ENCODE measurements at regions not wholly inside any gene's neighbourhood (a gene's known extent, or its start where the extent isn't known, plus 50 kb on each side); places are given as distances from the start of the nearest gene placed in this dataset.

- Histone ChIP-seq H3K36me3 (no peaks in the 10 kb centered on the region), H3K9me3 (peaks cover 0 to 12% (median 6%) of the 10 kb centered on the region in 4 donors), H3K27me3 (no peaks in the 10 kb centered on the region), H3K27ac (replicated peaks in 1 of 4) (no peak overlapping the region), H3K4me3 (no peak overlapping the region), H3K4me1 (no peaks in the 10 kb centered on the region)
- DNase-seq (ENCODE audit: extremely low spot score): no peak
- intact Hi-C loops (cut with DNase I): no loop called here
- TF ChIP-seq POLR2AphosphoS5 (IDR thresholded peaks at IDR 0.05) (no peak), EP300 (IDR thresholded peaks at IDR 0.05) (no peak), POLR2A (IDR thresholded peaks at IDR 0.05; ENCODE audit: low read depth) (no peak)
- TF ChIP-seq, protein P1, sequence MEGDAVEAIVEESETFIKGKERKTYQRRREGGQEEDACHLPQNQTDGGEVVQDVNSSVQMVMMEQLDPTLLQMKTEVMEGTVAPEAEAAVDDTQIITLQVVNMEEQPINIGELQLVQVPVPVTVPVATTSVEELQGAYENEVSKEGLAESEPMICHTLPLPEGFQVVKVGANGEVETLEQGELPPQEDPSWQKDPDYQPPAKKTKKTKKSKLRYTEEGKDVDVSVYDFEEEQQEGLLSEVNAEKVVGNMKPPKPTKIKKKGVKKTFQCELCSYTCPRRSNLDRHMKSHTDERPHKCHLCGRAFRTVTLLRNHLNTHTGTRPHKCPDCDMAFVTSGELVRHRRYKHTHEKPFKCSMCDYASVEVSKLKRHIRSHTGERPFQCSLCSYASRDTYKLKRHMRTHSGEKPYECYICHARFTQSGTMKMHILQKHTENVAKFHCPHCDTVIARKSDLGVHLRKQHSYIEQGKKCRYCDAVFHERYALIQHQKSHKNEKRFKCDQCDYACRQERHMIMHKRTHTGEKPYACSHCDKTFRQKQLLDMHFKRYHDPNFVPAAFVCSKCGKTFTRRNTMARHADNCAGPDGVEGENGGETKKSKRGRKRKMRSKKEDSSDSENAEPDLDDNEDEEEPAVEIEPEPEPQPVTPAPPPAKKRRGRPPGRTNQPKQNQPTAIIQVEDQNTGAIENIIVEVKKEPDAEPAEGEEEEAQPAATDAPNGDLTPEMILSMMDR (IDR thresholded peaks at IDR 0.05): no peak
Observed at GRCh38 chr3:104536715-104537114, 830.0 kb upstream of the ALCAM start.

DNA sequence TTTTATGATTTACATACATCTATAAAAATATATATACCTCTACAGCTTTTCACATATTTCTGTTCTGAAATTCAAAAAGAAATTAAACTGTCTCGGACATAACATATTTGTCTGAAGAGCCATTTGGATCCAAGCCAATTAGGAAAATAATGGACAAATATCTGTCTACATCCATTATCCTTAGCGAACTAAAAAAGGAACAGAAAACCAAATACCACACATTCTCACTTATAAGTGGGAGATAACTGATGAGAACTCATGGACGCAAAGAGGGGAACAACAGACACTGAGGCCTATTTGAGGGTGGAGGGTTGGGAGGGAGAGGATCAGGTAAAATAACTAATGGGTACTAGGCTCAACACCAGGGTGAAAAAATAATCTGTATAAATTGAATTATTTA, 829.4 kb upstream of the ALCAM start:
- no peak for DNase-seq (ENCODE audit: extremely low spot score)

GRCh38 chr3:104546301-104546700, 820.4 kb upstream of the ALCAM start:
- H3K4me3 ChIP-seq: no peak overlapping the region
- 51% methylated on average over 3 of the region's 3 CpGs for WGBS
- DNase-seq (ENCODE audit: extremely low spot score): no peak
- no peak overlapping the region for H3K27ac ChIP-seq (replicated peaks in 1 of 4)
- no peaks in the 10 kb centered on the region for H3K27me3 ChIP-seq
- TF ChIP-seq, protein P1 (IDR thresholded peaks at IDR 0.05): no peak
- TF ChIP-seq EP300 (IDR thresholded peaks at IDR 0.05) (no peak), POLR2AphosphoS5 (IDR thresholded peaks at IDR 0.05) (no peak), POLR2A (IDR thresholded peaks at IDR 0.05; ENCODE audit: low read depth) (no peak)
- intact Hi-C loops (cut with DNase I): no loop called here
- H3K9me3 ChIP-seq: no peaks in the 10 kb centered on the region
- no peaks in the 10 kb centered on the region for H3K4me1 ChIP-seq
- no peaks in the 10 kb centered on the region for H3K36me3 ChIP-seq

More for the DNA sequence above, 829.4 kb upstream of the ALCAM start:
- intact Hi-C loops (cut with DNase I): no loop called here
- H3K4me3 ChIP-seq: no peak overlapping the region
- WGBS: 80% methylated on average over 3 of the region's 3 CpGs
- H3K27me3 ChIP-seq: no peaks in the 10 kb centered on the region
- H3K27ac ChIP-seq (replicated peaks in 1 of 4): no peak overlapping the region
- peaks cover 0 to 12% (median 3%) of the 10 kb centered on the region in 4 donors for H3K9me3 ChIP-seq
- H3K36me3 ChIP-seq: no peaks in the 10 kb centered on the region
- TF ChIP-seq POLR2A (IDR thresholded peaks at IDR 0.05; ENCODE audit: low read depth) (no peak), POLR2AphosphoS5 (IDR thresholded peaks at IDR 0.05) (no peak), EP300 (IDR thresholded peaks at IDR 0.05) (no peak)
- TF ChIP-seq, protein P1 (IDR thresholded peaks at IDR 0.05): no peak
- no peaks in the 10 kb centered on the region for H3K4me1 ChIP-seq

GRCh38 chr3:104547031-104547430, 819.7 kb upstream of the ALCAM start:
- H3K9me3 ChIP-seq: no peaks in the 10 kb centered on the region
- intact Hi-C loops (cut with DNase I): no loop called here
- no peaks in the 10 kb centered on the region for H3K4me1 ChIP-seq
- no peaks in the 10 kb centered on the region for H3K36me3 ChIP-seq
- no peaks in the 10 kb centered on the region for H3K27me3 ChIP-seq
- 55% methylated on average over 3 of the region's 3 CpGs for WGBS
- no peak overlapping the region for H3K4me3 ChIP-seq
- DNase-seq (ENCODE audit: extremely low spot score): no peak
- no peak overlapping the region for H3K27ac ChIP-seq (replicated peaks in 1 of 4)
- TF ChIP-seq, protein P1 (IDR thresholded peaks at IDR 0.05): no peak
- no peak for TF ChIP-seq POLR2AphosphoS5 (IDR thresholded peaks at IDR 0.05)
- no peak for TF ChIP-seq EP300 (IDR thresholded peaks at IDR 0.05)
- TF ChIP-seq POLR2A (IDR thresholded peaks at IDR 0.05; ENCODE audit: low read depth): no peak

- no peaks in the 10 kb centered on the region for H3K27me3 ChIP-seq
- no peak for TF ChIP-seq POLR2AphosphoS5 (IDR thresholded peaks at IDR 0.05)
- TF ChIP-seq, protein P1 (IDR thresholded peaks at IDR 0.05): no peak
- no peak for TF ChIP-seq EP300 (IDR thresholded peaks at IDR 0.05)
- TF ChIP-seq POLR2A (IDR thresholded peaks at IDR 0.05; ENCODE audit: low read depth): no peak
- no peak for DNase-seq (ENCODE audit: extremely low spot score)
- no peaks in the 10 kb centered on the region for H3K9me3 ChIP-seq
- no peak overlapping the region for H3K27ac ChIP-seq (replicated peaks in 1 of 4)
- intact Hi-C loops (cut with DNase I): no loop called here
- 70% methylated on average over 8 of the region's 8 CpGs for WGBS
- no peak overlapping the region for H3K4me3 ChIP-seq
- H3K4me1 ChIP-seq: no peaks in the 10 kb centered on the region
- H3K36me3 ChIP-seq: no peaks in the 10 kb centered on the region
Observed at GRCh38 chr3:104548401-104548800, 818.3 kb upstream of the ALCAM start.
